Duodenal mucosa (tissue), 2 donors: ENCODE measurements at regions not wholly inside any gene's neighbourhood (a gene's known extent, or its start where the extent isn't known, plus 50 kb on each side); places are given as distances from the start of the nearest gene placed in this dataset.

ENCODE experiments used
- H3K27ac ChIP-seq: one replicate; pipeline ENCODE4 v1.7.0; 2013; ENCODE audit warnings: low read depth, low read length
- H3K27me3 ChIP-seq, 2 donors: one replicate each; pipeline ENCODE4 v1.7.0; 2013; ENCODE audit warnings: low read length in 2 of 2, control low read depth in 1 of 2; ENCODE audit not compliant: insufficient read depth in 2 of 2, control insufficient read depth in 1 of 2
- H3K36me3 ChIP-seq, 2 donors: one replicate each; pipeline ENCODE4 v1.7.0; 2013; ENCODE audit warnings: low read length in 2 of 2, control low read depth in 1 of 2; ENCODE audit not compliant: insufficient read depth in 2 of 2, control insufficient read depth in 1 of 2
- H3K4me1 ChIP-seq, 2 donors: one replicate each; pipeline ENCODE4 v1.7.0; 2013; ENCODE audit warnings: low read length in 2 of 2, control low read depth in 1 of 2; ENCODE audit not compliant: insufficient read depth in 2 of 2, control insufficient read depth in 1 of 2
- H3K4me3 ChIP-seq, 2 donors: one replicate each; pipeline ENCODE4 v1.7.0; 2013; ENCODE audit warnings: low read length in 2 of 2, low read depth in 1 of 2
- H3K9ac ChIP-seq, 2 donors: one replicate each; pipeline ENCODE4 v1.7.0; 2013; ENCODE audit warnings: low read length in 2 of 2, low read depth in 1 of 2
- H3K9me3 ChIP-seq, 2 donors: one replicate each; pipeline ENCODE4 v1.7.0; 2013; ENCODE audit warnings: low read length in 2 of 2, control low read depth in 1 of 2; ENCODE audit not compliant: control insufficient read depth in 1 of 2

GRCh38 chr5:82905986-82906385 is 171.2 kb downstream of the TMEM167A start:
- H3K27me3 ChIP-seq, result no peaks in the 10 kb centered on the region
- H3K9me3 ChIP-seq, result peaks cover 5 to 15% of the 10 kb centered on the region in 2 donors
- no peak overlapping the region for H3K9ac ChIP-seq
- no peaks in the 10 kb centered on the region for H3K36me3 ChIP-seq
- H3K4me1 ChIP-seq, result no peaks in the 10 kb centered on the region
- no peak overlapping the region for H3K27ac ChIP-seq
- no peak overlapping the region for H3K4me3 ChIP-seq

GRCh38 chr5:82901281-82901888 is 175.8 kb downstream of the TMEM167A start:
- Histone ChIP-seq H3K36me3 (no peaks in the 10 kb centered on the region), H3K27me3 (no peaks in the 10 kb centered on the region), H3K27ac (no peak overlapping the region), H3K4me3 (no peak overlapping the region), H3K4me1 (no peaks in the 10 kb centered on the region), H3K9ac (no peak overlapping the region), H3K9me3 (peaks cover 5 to 15% of the 10 kb centered on the region in 2 donors)

- H3K36me3 ChIP-seq, result no peaks in the 10 kb centered on the region
- H3K9ac ChIP-seq, result no peak overlapping the region
- no peaks in the 10 kb centered on the region for H3K9me3 ChIP-seq
- H3K27me3 ChIP-seq, result no peaks in the 10 kb centered on the region
- H3K4me3 ChIP-seq, result no peak overlapping the region
- no peak overlapping the region for H3K27ac ChIP-seq
- no peaks in the 10 kb centered on the region for H3K4me1 ChIP-seq
These were observed 182.5 kb downstream of the TMEM167A start for GRCh38 chr5:82894716-82895115.

GRCh38 chr5:82889088-82889487 is 188.1 kb downstream of the TMEM167A start:
- H3K27ac ChIP-seq, result no peak overlapping the region
- H3K9me3 ChIP-seq, result no peaks in the 10 kb centered on the region
- H3K4me3 ChIP-seq, result no peak overlapping the region
- H3K27me3 ChIP-seq, result no peaks in the 10 kb centered on the region
- H3K4me1 ChIP-seq, result no peaks in the 10 kb centered on the region
- H3K9ac ChIP-seq, result no peak overlapping the region
- H3K36me3 ChIP-seq, result no peaks in the 10 kb centered on the region

GRCh38 chr5:82886911-82887310 is 190.3 kb downstream of the TMEM167A start:
- no peak overlapping the region for H3K9ac ChIP-seq
- H3K27ac ChIP-seq, result no peak overlapping the region
- H3K9me3 ChIP-seq, result no peaks in the 10 kb centered on the region
- H3K4me1 ChIP-seq, result no peaks in the 10 kb centered on the region
- H3K4me3 ChIP-seq, result no peak overlapping the region
- H3K36me3 ChIP-seq, result no peaks in the 10 kb centered on the region
- no peaks in the 10 kb centered on the region for H3K27me3 ChIP-seq

- H3K27ac ChIP-seq, result no peak overlapping the region
- no peaks in the 10 kb centered on the region for H3K36me3 ChIP-seq
- no peaks in the 10 kb centered on the region for H3K9me3 ChIP-seq
- no peaks in the 10 kb centered on the region for H3K4me1 ChIP-seq
- no peak overlapping the region for H3K4me3 ChIP-seq
- H3K9ac ChIP-seq, result no peak overlapping the region
- no peaks in the 10 kb centered on the region for H3K27me3 ChIP-seq
These were observed 191.4 kb downstream of the TMEM167A start for GRCh38 chr5:82885627-82886389.

GRCh38 chr5:82884821-82885471 is 192.2 kb downstream of the TMEM167A start:
- H3K27ac ChIP-seq, result no peak overlapping the region
- no peaks in the 10 kb centered on the region for H3K36me3 ChIP-seq
- H3K27me3 ChIP-seq, result no peaks in the 10 kb centered on the region
- no peaks in the 10 kb centered on the region for H3K4me1 ChIP-seq
- peaks cover 6 to 8% of the 10 kb centered on the region in 2 donors for H3K9me3 ChIP-seq
- no peak overlapping the region for H3K9ac ChIP-seq
- H3K4me3 ChIP-seq, result no peak overlapping the region

GRCh38 chr5:82882316-82882715 is 194.9 kb downstream of the TMEM167A start:
- Histone ChIP-seq H3K36me3 (no peaks in the 10 kb centered on the region), H3K27me3 (no peaks in the 10 kb centered on the region), H3K9ac (no peak overlapping the region), H3K4me1 (no peaks in the 10 kb centered on the region), H3K9me3 (peaks cover 8 to 11% of the 10 kb centered on the region in 2 donors), H3K4me3 (no peak overlapping the region), H3K27ac (no peak overlapping the region)

- Histone ChIP-seq H3K36me3 (no peaks in the 10 kb centered on the region), H3K9ac (no peak overlapping the region), H3K27ac (no peak overlapping the region), H3K27me3 (no peaks in the 10 kb centered on the region), H3K4me1 (no peaks in the 10 kb centered on the region), H3K9me3 (peaks cover 8 to 11% of the 10 kb centered on the region in 2 donors), H3K4me3 (no peak overlapping the region)
These were observed 195.5 kb downstream of the TMEM167A start for GRCh38 chr5:82881571-82882174.

GRCh38 chr5:82879089-82879488 is 198.1 kb downstream of the TMEM167A start:
- Histone ChIP-seq H3K9me3 (peaks cover 8 to 11% of the 10 kb centered on the region in 2 donors), H3K4me3 (no peak overlapping the region), H3K27me3 (no peaks in the 10 kb centered on the region), H3K4me1 (no peaks in the 10 kb centered on the region), H3K9ac (no peak overlapping the region), H3K27ac (no peak overlapping the region), H3K36me3 (no peaks in the 10 kb centered on the region)
